Activated naive CD4-positive, alpha-beta T cell treated with anti-CD3 and anti-CD28 coated beads for 36 hours (primary cell): ENCODE measurements at regions not wholly inside any gene's neighbourhood (a gene's known extent, or its start where the extent isn't known, plus 50 kb on each side); places are given as distances from the start of the nearest gene placed in this dataset.
A peak's percentile ranks its signal among the peaks of the same experiment; 100 is the strongest.
"Not testable (repeated sequence)": the region's sequence is repeated elsewhere in the genome, so short reads cannot be mapped to it uniquely, and the experiment has no call there.

Experiments used
- CTCF ChIA-PET: fragments of 350-600 bp; sonication (Branson Sonifier 250); formaldehyde crosslinking; loops from one replicate; lab custom pipeline; 2021; ENCODE audit warnings: antibody characterized with exemption; lab: Charles Lee
- DNase-seq: peaks from one replicate; pipeline ENCODE4 v3.0.0-alpha.2; 2020
- H3K27ac Mint-ChIP-seq: one replicate; pipeline ENCODE4 v1.8.0; 2021; ENCODE audit warnings: mild to moderate bottlenecking, mixed read lengths
- H3K27me3 Mint-ChIP-seq: one replicate; pipeline ENCODE4 v1.8.0; 2021; ENCODE audit warnings: low read depth, mixed read lengths
- H3K36me3 Mint-ChIP-seq: one replicate; pipeline ENCODE4 v1.8.0; 2021; ENCODE audit warnings: low read depth, mixed read lengths
- H3K4me1 Mint-ChIP-seq: one replicate; pipeline ENCODE4 v1.8.0; 2021; ENCODE audit warnings: low read depth, mixed read lengths
- H3K4me3 Mint-ChIP-seq: one replicate; pipeline ENCODE4 v1.8.0; 2021; ENCODE audit warnings: mild to moderate bottlenecking, moderate library complexity, mixed read lengths
- H3K9me3 Mint-ChIP-seq: one replicate; pipeline ENCODE4 v1.8.0; 2021; ENCODE audit warnings: mixed read lengths
- intact Hi-C: fragments of 100-400 bp; cut with micrococcal nuclease; formaldehyde crosslinking; loops from one replicate; pipeline ENCODE4 v1.15.1; 2023

- H3K36me3 Mint-ChIP-seq, result no peaks in the 10 kb centered on the region
- no peaks in the 10 kb centered on the region for H3K4me1 Mint-ChIP-seq
- H3K27me3 Mint-ChIP-seq, result peaks cover 37% of the 10 kb centered on the region
- CTCF ChIA-PET, result interaction anchor here (0.6 to 0.7 kb wide), 3 partner anchors 229 to 710 kb away, joined by 3 to 4 read pairs (median 3); no protein-coding TSS in a partner anchor
- DNase-seq, result no peak
- no peak overlapping the region for H3K4me3 Mint-ChIP-seq
- intact Hi-C loops, result no loop called here
- H3K9me3 Mint-ChIP-seq, result no peaks in the 10 kb centered on the region
- H3K27ac Mint-ChIP-seq, result no peak overlapping the region
Observed at GRCh38 chr15:81819924-81820635, 225.7 kb downstream of the MEX3B start.

DNA sequence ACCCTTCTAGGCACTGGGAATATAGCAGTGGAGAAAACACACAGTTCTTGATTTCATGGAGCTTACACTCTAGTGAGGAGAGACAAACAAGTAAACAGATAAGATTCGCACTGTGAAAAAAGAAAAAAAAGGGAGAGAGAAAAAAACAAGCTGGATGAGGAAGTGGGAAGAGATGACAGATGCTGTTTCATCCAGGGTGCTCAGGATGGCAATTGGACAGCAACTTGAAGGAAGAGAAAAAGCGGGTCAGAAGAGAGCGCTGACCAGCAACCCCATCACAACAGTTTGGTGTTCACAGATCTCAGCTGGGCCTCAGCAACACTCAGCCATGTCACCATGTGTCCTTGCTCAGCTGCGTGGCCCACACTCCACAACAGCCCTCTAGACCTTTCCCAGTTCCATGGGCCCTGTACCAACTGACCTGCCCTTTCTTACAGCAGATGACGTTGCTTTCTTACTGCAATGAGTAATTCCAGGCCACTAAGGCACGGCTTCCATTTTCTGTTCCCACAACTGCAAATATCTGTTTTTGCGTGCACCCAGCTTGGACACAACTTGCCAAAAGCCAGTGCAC lies 230.8 kb downstream of the MEX3B start:
- no peak for DNase-seq
- CTCF ChIA-PET, result interaction anchor here (0.6 kb wide), 1 partner anchor 20 kb away, joined by 3 read pairs; no protein-coding TSS in a partner anchor
- Mint-ChIP-seq H3K36me3 (no peaks in the 10 kb centered on the region), H3K4me3 (no peak overlapping the region), H3K4me1 (no peaks in the 10 kb centered on the region), H3K27ac (no peak overlapping the region), H3K27me3 (peaks cover 20% of the 10 kb centered on the region), H3K9me3 (no peaks in the 10 kb centered on the region)
- intact Hi-C loops, result no loop called here

- no peaks in the 10 kb centered on the region for H3K4me1 Mint-ChIP-seq
- no peak for DNase-seq
- intact Hi-C loops, result no loop called here
- no peak overlapping the region for H3K27ac Mint-ChIP-seq
- H3K36me3 Mint-ChIP-seq, result no peaks in the 10 kb centered on the region
- H3K27me3 Mint-ChIP-seq, result peaks cover 14% of the 10 kb centered on the region
- H3K9me3 Mint-ChIP-seq, result no peaks in the 10 kb centered on the region
- CTCF ChIA-PET, result no interaction called here
- H3K4me3 Mint-ChIP-seq, result no peak overlapping the region
Observed at GRCh38 chr15:81813215-81813614, 232.6 kb downstream of the MEX3B start.

GRCh38 chr15:81812456-81812855 lies 233.4 kb downstream of the MEX3B start:
- H3K36me3 Mint-ChIP-seq, result no peaks in the 10 kb centered on the region
- no peak overlapping the region for H3K27ac Mint-ChIP-seq
- H3K27me3 Mint-ChIP-seq, result peaks cover 7% of the 10 kb centered on the region
- no peaks in the 10 kb centered on the region for H3K4me1 Mint-ChIP-seq
- H3K9me3 Mint-ChIP-seq, result no peaks in the 10 kb centered on the region
- H3K4me3 Mint-ChIP-seq, result no peak overlapping the region
- intact Hi-C loops, result no loop called here
- DNase-seq, result no peak
- CTCF ChIA-PET, result no interaction called here

- Mint-ChIP-seq H3K36me3 (no peaks in the 10 kb centered on the region), H3K4me1 (no peaks in the 10 kb centered on the region), H3K9me3 (no peaks in the 10 kb centered on the region), H3K27ac (no peak overlapping the region), H3K4me3 (no peak overlapping the region), H3K27me3 (peaks cover 2% of the 10 kb centered on the region)
- intact Hi-C loops, result no loop called here
- DNase-seq, result no peak
- CTCF ChIA-PET, result no interaction called here
Observed at GRCh38 chr15:81811736-81812135, 234.1 kb downstream of the MEX3B start.

DNA sequence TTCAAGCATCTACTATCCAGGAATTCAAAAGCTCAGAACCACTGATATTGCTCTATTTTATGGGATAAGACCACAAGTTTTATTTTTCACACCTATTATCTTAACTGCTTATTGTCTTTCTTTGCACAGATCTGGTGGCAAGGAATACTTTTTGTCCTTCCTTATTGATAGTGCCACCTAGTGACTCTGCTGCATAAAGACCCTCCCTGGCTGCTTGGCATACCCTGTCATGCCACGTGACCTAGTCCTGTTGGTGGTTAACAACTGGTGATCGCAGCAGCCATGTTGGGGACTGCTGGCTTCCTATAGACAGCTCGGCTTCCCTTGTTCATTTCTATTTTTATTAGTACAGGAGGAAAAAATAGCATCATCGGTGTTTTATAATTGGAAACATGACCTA lies 236.3 kb downstream of the MEX3B start:
- Mint-ChIP-seq H3K4me3 (no peak overlapping the region), H3K27ac (no peak overlapping the region), H3K9me3 (no peaks in the 10 kb centered on the region), H3K36me3 (no peaks in the 10 kb centered on the region), H3K27me3 (peaks cover 2% of the 10 kb centered on the region), H3K4me1 (no peaks in the 10 kb centered on the region)
- peak; percentile 18 for DNase-seq
- intact Hi-C loops, result no loop called here
- CTCF ChIA-PET, result interaction anchor here (0.6 kb wide), 1 partner anchor 132 kb away, joined by 3 read pairs; no protein-coding TSS in a partner anchor

- Mint-ChIP-seq H3K27me3 (peaks cover 2% of the 10 kb centered on the region), H3K9me3 (no peaks in the 10 kb centered on the region), H3K4me3 (no peak overlapping the region)
Observed at GRCh38 chr15:81807806-81808205, 238.0 kb downstream of the MEX3B start.

DNA sequence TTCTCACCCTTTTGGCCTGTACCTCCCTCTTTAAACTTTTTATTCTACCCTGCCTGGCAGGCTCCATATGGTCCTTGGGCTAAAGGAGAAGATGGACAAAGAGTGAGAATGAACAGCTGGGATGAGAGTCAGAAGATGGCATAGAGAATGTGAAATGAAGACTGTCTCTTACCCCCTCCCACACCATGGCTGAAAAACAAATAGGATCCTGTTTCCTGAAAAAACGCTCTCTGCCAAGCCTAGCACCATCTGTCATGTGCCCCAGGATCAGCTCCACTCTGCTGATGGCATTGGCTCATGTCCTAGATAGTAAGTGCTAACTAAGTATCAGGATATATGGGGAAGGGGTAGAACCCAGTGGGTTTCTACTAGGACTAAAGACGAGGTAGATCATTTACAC lies 238.6 kb downstream of the MEX3B start:
- no peak overlapping the region for H3K27ac Mint-ChIP-seq
- H3K9me3 Mint-ChIP-seq, result no peaks in the 10 kb centered on the region
- H3K36me3 Mint-ChIP-seq, result no peaks in the 10 kb centered on the region
- peaks cover 2% of the 10 kb centered on the region for H3K27me3 Mint-ChIP-seq
- intact Hi-C loops, result no loop called here
- H3K4me3 Mint-ChIP-seq, result no peak overlapping the region
- no peak for DNase-seq
- CTCF ChIA-PET, result interaction anchor here (0.6 kb wide), 1 partner anchor 404 kb away, joined by 3 read pairs; no protein-coding TSS in a partner anchor
- no peaks in the 10 kb centered on the region for H3K4me1 Mint-ChIP-seq

More at GRCh38 chr15:81807806-81808205, 238.0 kb downstream of the MEX3B start:
- no peak overlapping the region for H3K27ac Mint-ChIP-seq
- intact Hi-C loops, result no loop called here
- CTCF ChIA-PET, result no interaction called here
- no peaks in the 10 kb centered on the region for H3K4me1 Mint-ChIP-seq
- no peak for DNase-seq
- H3K36me3 Mint-ChIP-seq, result no peaks in the 10 kb centered on the region

DNA sequence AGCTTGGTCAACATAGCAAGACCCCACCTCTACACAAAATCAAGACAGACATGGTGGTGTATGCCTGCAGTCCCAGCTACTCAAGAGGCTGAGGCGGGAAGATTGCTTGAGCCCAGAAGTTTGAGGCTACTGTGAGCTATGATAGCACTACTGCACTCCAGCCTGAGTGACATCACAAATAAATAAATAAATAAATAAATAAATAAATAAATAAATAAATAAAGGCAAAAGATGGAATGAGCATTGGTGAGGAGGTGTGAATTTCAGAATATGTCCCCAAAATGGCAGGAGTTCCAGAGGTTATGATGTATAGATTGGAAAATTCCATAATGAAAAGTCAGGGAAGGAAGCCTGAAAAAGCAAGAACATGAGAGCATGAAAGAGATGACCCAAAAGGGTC lies 249.9 kb downstream of the MEX3B start:
- H3K27ac Mint-ChIP-seq, result no peak overlapping the region
- H3K9me3 Mint-ChIP-seq, result no peaks in the 10 kb centered on the region
- CTCF ChIA-PET, result no interaction called here
- no peaks in the 10 kb centered on the region for H3K4me1 Mint-ChIP-seq
- no peaks in the 10 kb centered on the region for H3K27me3 Mint-ChIP-seq
- no peak for DNase-seq
- no peak overlapping the region for H3K4me3 Mint-ChIP-seq
- H3K36me3 Mint-ChIP-seq, result no peaks in the 10 kb centered on the region
- intact Hi-C loops, result no loop called here

DNA sequence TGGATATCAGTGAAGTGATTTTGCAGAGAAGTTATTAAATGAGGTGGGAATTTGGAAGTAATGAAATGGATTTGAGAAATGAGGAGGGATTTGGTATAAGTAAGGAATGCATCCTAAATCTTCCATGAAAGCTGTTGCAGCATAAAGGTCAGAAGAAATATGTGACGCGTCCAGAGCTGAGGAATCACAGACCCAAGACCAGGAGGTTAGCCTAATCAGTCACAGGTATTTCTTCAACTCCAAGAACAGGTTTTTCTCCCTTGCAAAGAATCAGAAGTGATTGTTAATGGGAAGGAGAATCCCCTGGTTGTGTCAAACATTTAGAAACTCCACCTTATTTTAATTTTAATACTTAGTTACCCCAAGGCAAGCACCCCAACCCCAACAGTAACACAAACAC lies 253.2 kb downstream of the MEX3B start:
- H3K4me1 Mint-ChIP-seq, result no peaks in the 10 kb centered on the region
- no peak overlapping the region for H3K27ac Mint-ChIP-seq
- H3K36me3 Mint-ChIP-seq, result no peaks in the 10 kb centered on the region
- peaks cover 5% of the 10 kb centered on the region for H3K27me3 Mint-ChIP-seq
- DNase-seq, result no peak
- CTCF ChIA-PET, result no interaction called here
- no peak overlapping the region for H3K4me3 Mint-ChIP-seq
- no peaks in the 10 kb centered on the region for H3K9me3 Mint-ChIP-seq
- intact Hi-C loops, result no loop called here

GRCh38 chr15:81791322-81791721 lies 254.5 kb downstream of the MEX3B start:
- intact Hi-C loops, result not testable (repeated sequence)

GRCh38 chr15:81789403-81789802 lies 256.4 kb downstream of the MEX3B start:
- no peak overlapping the region for H3K27ac Mint-ChIP-seq
- no peak for DNase-seq
- H3K4me3 Mint-ChIP-seq, result no peak overlapping the region
- H3K4me1 Mint-ChIP-seq, result no peaks in the 10 kb centered on the region
- no peaks in the 10 kb centered on the region for H3K36me3 Mint-ChIP-seq
- CTCF ChIA-PET, result no interaction called here
- H3K27me3 Mint-ChIP-seq, result peaks cover 10% of the 10 kb centered on the region
- no peaks in the 10 kb centered on the region for H3K9me3 Mint-ChIP-seq
- intact Hi-C loops, result no loop called here

More at GRCh38 chr15:81791322-81791721, 254.5 kb downstream of the MEX3B start:
- H3K4me1 Mint-ChIP-seq, CTCF ChIA-PET, H3K27me3 Mint-ChIP-seq, H3K9me3 Mint-ChIP-seq, DNase-seq, H3K27ac Mint-ChIP-seq, H3K4me3 Mint-ChIP-seq, H3K36me3 Mint-ChIP-seq: not testable (repeated sequence)

GRCh38 chr15:81786776-81787175 lies 259.0 kb downstream of the MEX3B start:
- Mint-ChIP-seq H3K27me3 (peaks cover 10% of the 10 kb centered on the region), H3K27ac (no peak overlapping the region), H3K9me3 (no peaks in the 10 kb centered on the region), H3K36me3 (no peaks in the 10 kb centered on the region), H3K4me1 (no peaks in the 10 kb centered on the region), H3K4me3 (no peak overlapping the region)
- intact Hi-C loops, result no loop called here
- CTCF ChIA-PET, result no interaction called here
- no peak for DNase-seq
